Effector memory CD8-positive, alpha-beta T cell (primary cell): ENCODE measurements at regions not wholly inside any gene's neighbourhood (a gene's known extent, or its start where the extent isn't known, plus 50 kb on each side); places are given as distances from the start of the nearest gene placed in this dataset.
"Not testable (repeated sequence)": the region's sequence is repeated elsewhere in the genome, so short reads cannot be mapped to it uniquely, and the experiment has no call there.

Experiments used
- ATAC-seq: fragments of 150-1000 bp; cut with Tn5 transposase; replicated peaks from 2 replicates; pipeline ENCODE4 v1.10.0; 2021; ENCODE audit warnings: mild to moderate bottlenecking, moderate library complexity
- DNase-seq, 3 experiments: peaks; one replicate each; pipeline ENCODE4 v3.0.0; 2021
- H3K27ac Mint-ChIP-seq, 2 donors: one replicate each; pipeline ENCODE4 v1.8.0; 2022; ENCODE audit warnings: mild to moderate bottlenecking in 2 of 2, mixed read lengths in 2 of 2, moderate library complexity in 2 of 2
- H3K27me3 Mint-ChIP-seq, 2 donors: one replicate each; pipeline ENCODE4 v1.8.0; 2022; ENCODE audit warnings: mixed read lengths in 2 of 2
- H3K36me3 Mint-ChIP-seq: one replicate; pipeline ENCODE4 v1.8.0; 2022; ENCODE audit warnings: mild to moderate bottlenecking, moderate library complexity, mixed read lengths; ENCODE audit not compliant: insufficient read depth
- H3K4me1 Mint-ChIP-seq, 2 donors: one replicate each; pipeline ENCODE4 v1.8.0; 2022; ENCODE audit warnings: low read depth in 2 of 2, mixed read lengths in 2 of 2
- H3K4me3 Mint-ChIP-seq, 2 donors: one replicate each; pipeline ENCODE4 v1.8.0; 2022; ENCODE audit warnings: mild to moderate bottlenecking in 2 of 2, mixed read lengths in 2 of 2, moderate library complexity in 2 of 2
- H3K9me3 Mint-ChIP-seq, 2 donors: one replicate each; pipeline ENCODE4 v1.8.0; 2022; ENCODE audit warnings: mixed read lengths in 2 of 2

DNA sequence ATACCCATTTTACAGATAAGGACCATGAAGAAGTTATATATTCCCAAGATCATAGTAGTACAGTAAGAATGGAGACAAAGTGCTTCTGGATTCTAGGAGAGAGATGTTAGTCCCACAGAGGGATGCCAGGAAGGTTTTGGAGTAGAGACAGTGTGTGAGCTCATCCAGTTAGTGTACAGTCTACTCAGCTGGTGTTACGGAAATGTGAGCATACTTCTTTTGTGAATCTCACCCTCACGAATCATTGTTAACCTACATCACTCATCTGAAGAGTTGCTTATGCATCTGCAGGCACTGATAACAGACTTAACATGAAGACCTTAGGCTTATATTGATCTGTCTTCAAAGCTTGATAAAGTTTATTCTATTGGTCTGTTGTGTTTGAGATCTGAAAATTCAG lies 106.6 kb upstream of the PTPRG start:
- Mint-ChIP-seq H3K27ac (no peak overlapping the region), H3K36me3 (no peaks in the 10 kb centered on the region), H3K9me3 (no peaks in the 10 kb centered on the region), H3K27me3 (no peaks in the 10 kb centered on the region), H3K4me1 (no peaks in the 10 kb centered on the region), H3K4me3 (no peak overlapping the region)
- DNase-seq (no peak), ATAC-seq (no peak)

DNA sequence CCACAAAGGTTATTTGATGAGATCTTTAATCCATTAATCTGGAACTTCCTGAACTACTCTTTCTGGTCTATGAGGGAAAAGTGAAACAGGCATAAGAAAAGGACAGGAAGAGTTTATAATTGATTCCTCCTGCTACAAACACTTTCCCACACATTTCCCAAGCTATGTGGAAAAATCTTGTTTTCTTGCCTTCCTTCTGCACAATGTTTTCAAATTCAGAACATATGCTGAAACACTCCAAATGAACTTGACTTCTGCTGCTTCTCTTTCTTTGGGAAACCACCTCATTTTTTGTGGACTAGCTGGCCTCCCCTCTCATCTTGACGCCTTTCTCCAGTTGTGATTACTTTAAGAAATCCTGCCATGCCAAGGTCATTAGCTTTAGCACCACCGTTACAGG lies 100.7 kb upstream of the PTPRG start:
- ATAC-seq (no peak), DNase-seq (no peak)
- Mint-ChIP-seq H3K9me3 (peaks cover 0 to 3% of the 10 kb centered on the region in 2 donors), H3K4me1 (no peaks in the 10 kb centered on the region), H3K27me3 (no peaks in the 10 kb centered on the region), H3K27ac (no peak overlapping the region), H3K36me3 (no peaks in the 10 kb centered on the region), H3K4me3 (no peak overlapping the region)

DNA sequence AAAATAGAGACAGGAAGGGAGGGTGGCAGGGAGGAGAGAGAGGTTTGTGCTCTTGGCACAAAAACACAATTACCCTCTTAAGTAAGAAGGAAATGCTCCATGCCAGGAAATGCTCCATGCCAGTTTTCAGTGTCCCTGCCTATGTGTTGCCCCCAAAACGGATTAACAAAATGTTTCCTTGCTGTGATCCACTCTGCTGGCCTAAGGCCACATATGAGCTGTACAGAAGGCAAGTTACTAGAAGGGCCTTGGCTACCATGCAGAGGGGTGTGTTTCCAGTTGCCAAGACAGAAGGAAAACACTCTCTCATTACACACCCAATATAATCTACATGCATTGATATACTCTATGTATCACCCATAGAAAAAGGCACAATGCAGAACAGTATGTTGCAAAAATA lies 98.2 kb upstream of the PTPRG start:
- ATAC-seq (no peak), DNase-seq (no peak)
- no peaks in the 10 kb centered on the region for H3K4me1 Mint-ChIP-seq
- H3K9me3 Mint-ChIP-seq = peaks cover 0 to 3% of the 10 kb centered on the region in 2 donors
- no peaks in the 10 kb centered on the region for H3K27me3 Mint-ChIP-seq
- no peaks in the 10 kb centered on the region for H3K36me3 Mint-ChIP-seq
- no peak overlapping the region for H3K27ac Mint-ChIP-seq
- H3K4me3 Mint-ChIP-seq = no peak overlapping the region

DNA sequence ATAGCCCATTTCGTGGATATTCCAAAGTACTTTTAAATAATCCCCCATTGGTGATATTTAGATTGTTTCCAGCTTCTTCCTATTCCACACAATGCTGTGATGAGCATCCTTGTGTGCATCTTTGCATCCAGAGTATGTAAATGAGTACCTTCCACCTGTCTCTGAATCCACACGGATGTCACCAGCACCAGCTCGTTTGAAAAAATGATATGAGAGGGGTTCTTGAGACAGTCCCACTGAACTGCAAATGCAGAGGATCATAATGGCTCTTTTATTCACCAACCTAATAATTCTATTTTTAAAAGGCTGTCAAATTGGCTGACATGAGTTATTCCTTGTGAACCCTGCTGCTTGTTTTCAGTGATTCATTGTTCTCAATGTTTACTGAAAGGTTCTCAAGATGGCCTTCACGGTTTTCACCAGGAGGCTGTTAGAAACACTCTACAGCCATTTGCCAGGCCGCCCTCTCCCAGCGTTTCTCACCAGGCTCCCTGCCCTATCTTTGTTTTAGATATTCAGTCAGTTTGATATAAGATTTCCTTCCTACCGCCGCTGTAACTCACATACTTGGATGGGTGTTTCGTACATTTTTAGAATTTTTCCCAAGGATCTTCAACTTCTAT lies 96.7 kb upstream of the PTPRG start:
- Mint-ChIP-seq H3K27ac (no peak overlapping the region), H3K9me3 (peaks cover 0 to 3% of the 10 kb centered on the region in 2 donors), H3K27me3 (no peaks in the 10 kb centered on the region), H3K4me3 (no peak overlapping the region), H3K4me1 (no peaks in the 10 kb centered on the region), H3K36me3 (no peaks in the 10 kb centered on the region)
- ATAC-seq (no peak), DNase-seq (no peak)

DNA sequence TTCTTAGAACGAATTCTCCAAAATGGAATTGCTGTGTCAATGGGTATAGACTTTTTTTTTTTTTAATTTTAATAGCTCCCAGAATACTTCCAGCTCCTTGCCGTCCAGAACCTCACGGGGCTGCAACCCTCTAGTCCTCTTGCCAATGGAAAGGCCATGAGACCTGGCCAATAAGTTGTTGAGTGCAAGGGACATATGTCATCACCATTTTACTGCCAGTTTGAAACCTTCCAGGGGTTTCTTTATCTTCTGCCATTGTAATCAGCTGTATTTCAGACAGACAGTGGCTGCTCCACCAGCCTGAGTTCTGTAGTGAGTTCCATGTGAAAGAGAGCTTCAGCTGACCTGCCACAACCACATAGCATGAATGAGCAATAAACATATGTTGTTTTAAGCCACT lies 95.0 kb upstream of the PTPRG start:
- Mint-ChIP-seq H3K36me3 (no peaks in the 10 kb centered on the region), H3K4me1 (no peaks in the 10 kb centered on the region), H3K9me3 (peaks cover 0 to 3% of the 10 kb centered on the region in 2 donors), H3K27ac (no peak overlapping the region), H3K4me3 (no peak overlapping the region), H3K27me3 (no peaks in the 10 kb centered on the region)
- ATAC-seq = no peak
- DNase-seq = no peak

DNA sequence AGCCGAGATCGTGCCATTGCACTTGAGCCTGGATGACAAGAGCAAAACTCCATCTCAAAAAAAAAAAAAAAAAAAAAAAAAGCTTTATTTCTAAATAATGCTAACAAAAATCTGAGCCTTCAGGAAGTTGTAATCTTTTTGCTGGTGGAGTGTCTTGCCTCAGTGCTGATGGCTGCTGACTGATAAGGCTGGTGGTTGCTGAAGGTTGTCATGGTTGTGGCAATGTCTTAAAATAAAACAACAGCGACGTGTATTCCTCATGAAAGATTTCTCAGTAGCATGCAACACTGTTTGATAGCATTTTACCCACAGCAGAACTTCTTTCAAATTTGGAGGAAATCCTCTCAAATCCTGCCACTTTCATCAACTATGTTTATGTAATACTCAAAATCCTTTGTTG lies 77.4 kb upstream of the PTPRG start:
- Mint-ChIP-seq H3K27me3 (no peaks in the 10 kb centered on the region), H3K9me3 (peaks cover 9 to 16% of the 10 kb centered on the region in 2 donors), H3K27ac (no peak overlapping the region), H3K4me1 (no peaks in the 10 kb centered on the region), H3K4me3 (no peak overlapping the region), H3K36me3 (no peaks in the 10 kb centered on the region)
- DNase-seq (no peak), ATAC-seq (no peak)

DNA sequence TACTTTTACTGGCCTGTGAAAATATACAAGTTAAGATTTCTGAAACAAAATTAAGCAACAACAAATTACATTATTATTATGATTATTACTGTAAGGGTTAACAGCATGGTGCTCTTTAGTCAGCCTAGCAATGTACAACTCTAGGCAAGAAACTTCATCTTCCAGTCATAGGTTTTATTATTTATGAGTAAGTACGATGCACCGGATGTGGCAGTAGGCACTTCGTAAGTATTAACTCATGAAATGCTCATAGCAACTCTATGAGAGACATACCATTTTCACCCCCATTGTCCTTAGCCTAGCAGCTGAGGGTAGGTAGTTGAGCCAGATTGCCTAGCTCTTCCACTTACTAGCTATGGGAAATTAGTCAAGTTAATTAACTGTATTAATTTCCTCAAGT lies 68.0 kb upstream of the PTPRG start:
- no peaks in the 10 kb centered on the region for H3K36me3 Mint-ChIP-seq

DNA sequence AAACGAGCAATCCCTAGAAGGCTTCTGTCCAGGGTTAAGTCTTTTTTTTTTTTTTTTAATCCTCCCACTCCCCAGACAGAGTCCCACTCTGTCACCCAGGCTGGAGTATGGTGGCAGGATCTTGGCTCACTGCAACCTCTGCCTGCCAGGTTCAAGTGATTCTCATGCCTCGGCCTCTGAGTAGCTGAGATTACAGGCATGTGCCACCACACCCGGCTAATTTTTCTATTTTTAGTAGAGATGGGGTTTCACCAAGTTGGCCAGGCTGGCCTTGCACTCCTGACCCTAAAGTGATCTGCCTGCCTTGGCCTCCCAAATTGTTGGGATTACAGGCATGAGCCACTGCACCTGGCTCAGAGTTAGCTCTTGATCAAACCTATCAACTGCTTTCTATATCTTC lies 67.1 kb upstream of the PTPRG start:
- H3K4me3 Mint-ChIP-seq, H3K27me3 Mint-ChIP-seq, ATAC-seq, H3K36me3 Mint-ChIP-seq, H3K4me1 Mint-ChIP-seq, DNase-seq, H3K27ac Mint-ChIP-seq, H3K9me3 Mint-ChIP-seq: not testable (repeated sequence)

More for the DNA sequence above, 68.0 kb upstream of the PTPRG start:
- ATAC-seq = no peak
- Mint-ChIP-seq H3K9me3 (peaks cover 6% of the 10 kb centered on the region in 2 donors), H3K4me3 (no peak overlapping the region), H3K4me1 (no peaks in the 10 kb centered on the region), H3K27ac (no peak overlapping the region), H3K27me3 (no peaks in the 10 kb centered on the region)
- no peak for DNase-seq

DNA sequence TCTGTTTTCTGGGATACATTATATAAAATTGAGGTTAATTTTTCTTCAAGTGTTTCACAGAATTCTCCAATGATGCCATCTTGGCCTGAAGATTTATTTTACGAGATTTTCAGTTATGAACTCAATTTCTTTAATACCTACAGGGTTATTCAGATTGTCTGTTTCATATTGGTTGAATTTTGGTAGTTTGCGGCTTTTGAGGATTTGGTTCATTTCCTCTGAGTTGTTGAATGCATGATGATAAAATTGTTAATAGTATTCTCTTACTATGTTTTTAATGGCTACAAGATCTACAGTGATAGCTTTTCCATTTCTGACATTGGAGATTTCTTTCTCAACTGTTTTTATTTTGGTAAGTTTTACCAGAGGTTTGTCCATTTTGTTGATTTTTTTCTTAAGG lies 63.9 kb upstream of the PTPRG start:
- ATAC-seq = no peak
- Mint-ChIP-seq H3K27ac (no peak overlapping the region), H3K27me3 (no peaks in the 10 kb centered on the region)

DNA sequence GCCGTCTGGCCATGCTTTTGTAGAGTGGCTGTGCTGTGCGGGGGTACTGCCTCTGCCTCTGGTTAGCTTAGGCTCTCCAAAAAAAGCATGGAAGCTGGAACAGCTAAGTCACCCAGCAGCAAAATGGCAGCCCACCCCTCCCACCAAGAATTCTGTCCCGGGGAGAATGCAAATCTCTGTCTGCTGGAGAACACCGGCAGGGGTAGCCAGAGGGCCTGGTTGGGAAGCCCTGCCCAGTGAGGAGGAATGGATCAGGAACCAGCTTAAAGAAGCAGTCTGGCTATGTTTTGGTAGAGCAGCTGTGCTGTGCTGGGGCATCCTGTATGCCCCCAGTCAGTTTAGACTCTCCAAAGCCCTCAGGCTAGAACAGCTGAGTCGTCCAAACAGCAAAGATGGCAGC lies 56.2 kb upstream of the PTPRG start:
- H3K27ac Mint-ChIP-seq = no peak overlapping the region
- no peaks in the 10 kb centered on the region for H3K4me1 Mint-ChIP-seq
- no peak for DNase-seq
- no peaks in the 10 kb centered on the region for H3K27me3 Mint-ChIP-seq
- ATAC-seq = no peak
- no peak overlapping the region for H3K4me3 Mint-ChIP-seq
- peaks cover 7 to 16% of the 10 kb centered on the region in 2 donors for H3K9me3 Mint-ChIP-seq
- no peaks in the 10 kb centered on the region for H3K36me3 Mint-ChIP-seq

More for the DNA sequence above, 63.9 kb upstream of the PTPRG start:
- DNase-seq = no peak
- Mint-ChIP-seq H3K36me3 (no peaks in the 10 kb centered on the region), H3K4me3 (no peak overlapping the region), H3K9me3 (peaks cover 3 to 13% of the 10 kb centered on the region in 2 donors), H3K4me1 (no peaks in the 10 kb centered on the region)

DNA sequence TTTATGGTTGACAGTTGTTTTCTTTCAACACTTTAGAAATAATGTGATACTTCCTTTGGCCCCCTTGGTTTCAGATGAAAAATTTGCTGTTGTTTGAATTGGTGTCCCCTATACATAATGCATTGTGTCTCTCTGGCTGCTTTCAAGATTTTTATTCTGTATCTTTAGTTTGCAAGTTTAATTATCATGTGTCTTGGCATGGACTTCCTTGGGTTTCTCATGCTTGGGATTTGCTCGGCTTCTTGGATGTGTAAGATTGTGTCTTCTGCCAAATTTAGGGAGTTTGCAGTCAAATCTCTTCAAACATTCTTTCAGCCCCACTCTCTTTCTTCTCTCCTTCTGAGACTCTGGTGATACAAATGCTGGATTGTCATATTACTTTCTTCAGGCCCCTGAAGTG lies 53.4 kb upstream of the PTPRG start:
- Mint-ChIP-seq H3K9me3 (peaks cover 7% of the 10 kb centered on the region in 2 donors), H3K4me1 (no peaks in the 10 kb centered on the region), H3K36me3 (no peaks in the 10 kb centered on the region), H3K4me3 (no peak overlapping the region), H3K27ac (no peak overlapping the region), H3K27me3 (no peaks in the 10 kb centered on the region)
- no peak for ATAC-seq
- DNase-seq = no peak
